WTC11 (cell line): ENCODE measurements at regions not wholly inside any gene's neighbourhood (a gene's known extent, or its start where the extent isn't known, plus 50 kb on each side); places are given as distances from the start of the nearest gene placed in this dataset.

ENCODE experiments used
- ATAC-seq: fragments of 200-7000 bp; cut with Tn5 transposase; 2 replicates; pipeline ENCODE4 v1.10.0; 2021; ENCODE audit warnings: mild to moderate bottlenecking, moderate library complexity
- CTCF ChIA-PET: fragments of 300-600 bp; sonication (Branson Sonifier 250); formaldehyde crosslinking; loops from one replicate; lab custom pipeline; 2021; ENCODE audit warnings: antibody characterized with exemption; lab: Charles Lee
- POLR2A ChIA-PET: fragments of 350-600 bp; sonication (Branson Sonifier 250); formaldehyde crosslinking; loops from one replicate; lab custom pipeline; 2021; ENCODE audit warnings: antibody characterized with exemption; lab: Charles Lee
- DNase-seq: peaks from one replicate; pipeline ENCODE4 v3.0.0; 2021; ENCODE audit warnings: low spot score
- H3K27ac Mint-ChIP-seq: 2 replicates; pipeline ENCODE4 v1.8.0; 2021; ENCODE audit warnings: mixed read lengths
- H3K27me3 Mint-ChIP-seq: 2 replicates; pipeline ENCODE4 v1.8.0; 2021; ENCODE audit warnings: low read depth, mild to moderate bottlenecking, moderate library complexity, mixed read lengths
- H3K36me3 Mint-ChIP-seq: 2 replicates; pipeline ENCODE4 v1.8.0; 2021; ENCODE audit warnings: mixed read lengths
- H3K4me1 Mint-ChIP-seq: 2 replicates; pipeline ENCODE4 v1.8.0; 2022; ENCODE audit warnings: mixed read lengths
- H3K4me3 Mint-ChIP-seq: 2 replicates; pipeline ENCODE4 v1.8.0; 2021; ENCODE audit warnings: mild to moderate bottlenecking, moderate library complexity, mixed read lengths
- H3K9me3 Mint-ChIP-seq: 2 replicates; pipeline ENCODE4 v1.8.0; 2021; ENCODE audit warnings: mixed read lengths
- ARID4B ChIP-seq: sonication (generic); formaldehyde crosslinking; IDR thresholded peaks from 2 replicates; pipeline ENCODE4 v1.8.0; 2023; ENCODE audit warnings: missing genetic modification reagents, mild to moderate bottlenecking, borderline replicate concordance
- E2F4 ChIP-seq: sonication (generic); formaldehyde crosslinking; IDR thresholded peaks from 2 replicates; pipeline ENCODE4 v1.8.1; 2022; ENCODE audit warnings: low read depth, mild to moderate bottlenecking, moderate library complexity, missing genetic modification reagents, borderline replicate concordance
- GABPB1 ChIP-seq: sonication (generic); formaldehyde crosslinking; IDR thresholded peaks from 2 replicates; pipeline ENCODE4 v1.8.1; 2023; ENCODE audit warnings: mild to moderate bottlenecking, missing genetic modification reagents
- HMGXB4 ChIP-seq: sonication (generic); formaldehyde crosslinking; IDR thresholded peaks from 2 replicates; pipeline ENCODE4 v1.8.1; 2023; ENCODE audit warnings: mild to moderate bottlenecking, moderate library complexity, missing genetic modification reagents
- SMAD3 ChIP-seq: sonication (generic); formaldehyde crosslinking; IDR thresholded peaks from 2 replicates; pipeline ENCODE4 v1.8.0; 2022; ENCODE audit warnings: missing genetic modification reagents, mild to moderate bottlenecking, borderline replicate concordance
- SMAD4 ChIP-seq: sonication (generic); formaldehyde crosslinking; IDR thresholded peaks from 2 replicates; pipeline ENCODE4 v1.8.0; 2022; ENCODE audit warnings: mild to moderate bottlenecking, missing genetic modification reagents
- STAT6 ChIP-seq: sonication (generic); formaldehyde crosslinking; conservative IDR thresholded peaks from 2 replicates; pipeline ENCODE4 v1.8.1; 2023; ENCODE audit warnings: mild to moderate bottlenecking, low read depth, missing genetic modification reagents, moderate library complexity
- TP53 ChIP-seq: sonication (generic); formaldehyde crosslinking; IDR thresholded peaks from 2 replicates; pipeline ENCODE4 v1.8.1; 2023; ENCODE audit warnings: mild to moderate bottlenecking, missing genetic modification reagents
- ZNF263 ChIP-seq: sonication (generic); formaldehyde crosslinking; IDR thresholded peaks from 2 replicates; pipeline ENCODE4 v1.8.1; 2022; ENCODE audit warnings: low read depth, mild to moderate bottlenecking, moderate library complexity, missing genetic modification reagents
- ZNF317 ChIP-seq: sonication (generic); formaldehyde crosslinking; IDR thresholded peaks from 2 replicates; pipeline ENCODE4 v1.8.1; 2023; ENCODE audit warnings: low read depth, mild to moderate bottlenecking, moderate library complexity, missing genetic modification reagents, borderline replicate concordance
- ZNF425 ChIP-seq: fragments of 250-450 bp; sonication (Bioruptor Pico); conservative IDR thresholded peaks from 2 replicates; pipeline ENCODE4 v1.9.0; 2021; ENCODE audit warnings: mild to moderate bottlenecking
- ZNF532 ChIP-seq: fragments of 250-450 bp; sonication (Bioruptor Pico); IDR thresholded peaks from 2 replicates; pipeline ENCODE4 v1.9.0; 2021; ENCODE audit warnings: mild to moderate bottlenecking, borderline replicate concordance

GRCh38 chr5:121164632-121165031 is 687.0 kb upstream of the FTMT start (continued):
- TF ChIP-seq ARID4B (CRISPR knock-in tag): no peak
- TF ChIP-seq STAT6 (CRISPR knock-in tag): no peak
- TF ChIP-seq SMAD4: no peak
- no peak for TF ChIP-seq ZNF532
- TF ChIP-seq TP53: no peak
- TF ChIP-seq E2F4: no peak

- no peak; the same call in 1 of the 2 replicates for ATAC-seq
- Mint-ChIP-seq H3K9me3 (peaks cover 14% of the 10 kb centered on the region), H3K36me3 (peaks cover 4% of the 10 kb centered on the region; the same call in 1 of the 2 replicates), H3K4me1 (peaks cover 7% of the 10 kb centered on the region), H3K27me3 (no peaks in the 10 kb centered on the region), H3K4me3 (no peak overlapping the region), H3K27ac (no peak overlapping the region)
- DNase-seq: no peak
- ChIA-PET POLR2A (no interaction called here), CTCF (no interaction called here)
- no peak for TF ChIP-seq ZNF317 (CRISPR knock-in tag)
- TF ChIP-seq SMAD3: no peak
- no peak for TF ChIP-seq ARID4B (CRISPR knock-in tag)
- no peak for TF ChIP-seq ZNF263 (CRISPR knock-in tag)
- TF ChIP-seq GABPB1 (CRISPR knock-in tag): no peak
- TF ChIP-seq SMAD4: no peak
- TF ChIP-seq HMGXB4 (CRISPR knock-in tag): no peak
- no peak for TF ChIP-seq E2F4
- no peak for TF ChIP-seq ZNF425
These were observed 680.3 kb upstream of the FTMT start for GRCh38 chr5:121171361-121171760.
